HuH-7 (cell line): ENCODE measurements at regions not wholly inside any gene's neighbourhood (a gene's known extent, or its start where the extent isn't known, plus 50 kb on each side); places are given as distances from the start of the nearest gene placed in this dataset.
A peak's percentile ranks its signal among the peaks of the same experiment; 100 is the strongest.

Experiments
- DNase-seq: peaks from one replicate; pipeline ENCODE4 v3.0.0; 2011; ENCODE audit warnings: low spot score

DNA sequence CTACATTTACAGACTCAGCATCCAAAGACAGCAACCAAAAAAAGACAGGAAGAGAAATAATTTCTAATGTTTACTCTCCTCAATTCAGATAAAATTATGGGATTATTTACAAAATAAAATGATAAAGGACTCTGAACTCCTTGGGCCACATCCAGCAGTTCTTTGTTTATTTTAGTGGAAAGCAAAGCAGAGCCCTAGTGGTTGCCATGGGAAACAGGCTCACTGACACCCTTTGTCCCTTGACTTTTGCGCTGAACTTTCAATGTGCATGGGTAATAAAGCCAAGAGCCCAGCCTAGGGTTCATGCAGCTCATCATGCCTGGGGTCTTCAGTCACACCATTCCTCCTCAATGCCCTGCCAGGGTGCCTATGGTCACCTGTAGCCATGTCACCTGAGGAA lies 442.6 kb upstream of the IGFBP3 start:
- peak; percentile 25 for DNase-seq

DNA sequence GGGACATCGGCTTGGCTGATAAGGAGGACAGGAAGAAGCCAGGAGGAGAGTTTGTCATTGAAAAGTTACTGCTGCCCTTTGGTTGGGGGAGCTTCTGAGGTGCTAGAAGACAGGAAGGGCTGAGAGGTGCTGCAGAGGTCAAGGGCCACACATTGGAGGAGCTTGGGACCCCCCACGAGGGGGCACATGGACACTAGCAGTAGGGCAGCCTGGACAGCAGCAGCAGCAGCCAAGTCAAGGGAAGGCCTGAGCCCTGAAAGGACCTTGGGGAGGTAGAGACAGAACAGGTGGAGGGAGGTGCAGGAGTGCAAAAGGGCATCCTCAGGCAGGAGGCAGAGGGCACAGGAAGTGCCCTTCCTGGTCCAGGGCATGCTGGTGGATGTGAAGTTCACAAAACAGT lies 439.7 kb upstream of the IGFBP3 start:
- DNase-seq = no peak

DNA sequence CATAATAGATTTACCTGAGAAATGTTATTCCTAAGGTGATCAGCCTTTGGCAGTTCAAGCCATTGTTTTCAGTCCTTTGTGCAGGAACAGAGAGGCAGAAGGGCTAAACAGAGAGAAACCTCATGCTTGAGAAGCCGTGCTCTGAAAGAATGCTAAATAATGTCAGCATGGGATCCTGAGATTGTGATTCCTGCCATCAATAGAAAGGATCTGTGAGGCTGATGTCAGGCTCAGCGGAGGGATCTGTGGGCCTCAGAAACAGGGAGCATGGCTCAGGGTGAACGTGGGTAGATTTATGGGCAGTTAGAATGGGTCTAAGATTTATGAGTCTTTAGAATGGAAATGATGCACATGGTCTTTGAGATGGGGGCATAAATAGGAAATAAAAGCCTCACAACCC lies 439.2 kb upstream of the IGFBP3 start:
- DNase-seq = no peak

DNA sequence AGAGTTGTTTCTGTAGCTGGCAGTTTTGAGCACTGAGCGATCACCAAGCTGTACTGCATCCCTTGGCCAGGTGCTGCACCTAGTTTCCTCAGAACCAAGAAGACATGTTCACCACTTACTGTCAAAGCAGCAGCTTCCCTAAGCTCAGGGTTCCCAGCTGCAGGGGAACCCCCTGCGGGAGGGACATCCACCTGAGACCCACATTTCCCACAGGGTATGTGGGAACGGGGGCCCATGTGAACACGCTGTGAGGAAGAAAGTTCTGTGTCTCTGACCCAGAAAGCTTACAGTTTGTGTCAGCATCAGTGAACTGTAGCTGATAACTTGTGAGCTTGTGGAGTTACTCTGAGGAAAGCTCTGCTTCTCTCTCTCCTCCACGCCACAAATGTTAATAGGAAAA lies 436.8 kb upstream of the IGFBP3 start:
- no peak for DNase-seq

DNA sequence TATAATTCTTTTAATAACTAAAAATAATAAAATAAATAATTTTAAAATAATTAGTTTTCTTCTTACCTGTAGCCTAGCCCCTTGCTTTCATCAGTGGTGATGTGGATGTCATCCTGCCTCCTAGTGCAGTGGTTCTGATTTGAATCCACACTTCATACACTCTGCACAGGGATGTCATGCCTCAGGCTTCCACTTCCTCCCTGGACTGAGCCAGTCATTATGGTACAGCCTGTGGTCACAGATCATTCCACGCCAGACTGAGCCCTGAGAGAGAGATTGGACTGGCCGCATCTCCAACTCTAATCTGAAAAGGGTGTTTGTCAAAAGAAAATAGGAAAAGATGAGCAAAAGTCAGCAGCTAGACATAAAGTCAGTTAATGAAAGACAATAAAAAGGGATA lies 436.2 kb upstream of the IGFBP3 start:
- DNase-seq = no peak

DNA sequence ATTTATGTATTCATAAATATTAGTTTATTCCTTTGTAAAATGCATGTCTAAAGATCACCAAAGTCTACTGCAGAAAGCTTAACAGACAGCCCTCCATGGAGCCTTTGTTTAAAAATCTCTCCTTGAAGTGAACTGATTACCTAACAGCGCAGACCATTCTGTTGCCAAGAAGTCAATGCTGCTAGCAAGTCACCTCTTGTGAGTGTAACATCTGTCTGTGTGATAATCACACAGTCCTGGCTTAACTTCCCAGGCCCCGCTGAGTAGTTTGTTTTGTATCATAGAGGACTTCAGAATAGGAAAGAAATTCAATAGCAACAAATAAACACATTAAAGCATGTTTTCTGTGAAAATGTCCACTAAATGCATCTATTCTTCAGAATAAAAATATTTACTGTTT lies 435.3 kb upstream of the IGFBP3 start:
- DNase-seq = no peak

DNA sequence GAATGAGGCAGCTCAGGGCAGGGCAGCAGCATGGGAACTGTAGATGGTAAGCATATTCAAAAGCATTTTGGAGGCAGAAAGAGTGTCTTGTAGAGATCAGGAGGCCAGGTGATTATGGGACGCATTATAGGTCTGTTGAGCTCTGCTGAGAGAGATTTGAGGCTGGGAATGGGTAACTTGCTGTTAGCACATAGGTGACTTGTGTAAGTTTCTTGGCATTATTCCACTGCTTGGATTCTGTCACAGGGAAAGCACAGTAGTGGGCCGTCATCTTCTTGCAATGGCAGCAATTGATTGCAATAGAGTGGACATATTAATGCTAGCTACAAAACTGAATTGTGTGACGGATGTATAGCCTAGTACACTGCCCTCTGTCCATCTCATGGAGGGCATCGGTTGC lies 434.3 kb upstream of the IGFBP3 start:
- no peak for DNase-seq

DNA sequence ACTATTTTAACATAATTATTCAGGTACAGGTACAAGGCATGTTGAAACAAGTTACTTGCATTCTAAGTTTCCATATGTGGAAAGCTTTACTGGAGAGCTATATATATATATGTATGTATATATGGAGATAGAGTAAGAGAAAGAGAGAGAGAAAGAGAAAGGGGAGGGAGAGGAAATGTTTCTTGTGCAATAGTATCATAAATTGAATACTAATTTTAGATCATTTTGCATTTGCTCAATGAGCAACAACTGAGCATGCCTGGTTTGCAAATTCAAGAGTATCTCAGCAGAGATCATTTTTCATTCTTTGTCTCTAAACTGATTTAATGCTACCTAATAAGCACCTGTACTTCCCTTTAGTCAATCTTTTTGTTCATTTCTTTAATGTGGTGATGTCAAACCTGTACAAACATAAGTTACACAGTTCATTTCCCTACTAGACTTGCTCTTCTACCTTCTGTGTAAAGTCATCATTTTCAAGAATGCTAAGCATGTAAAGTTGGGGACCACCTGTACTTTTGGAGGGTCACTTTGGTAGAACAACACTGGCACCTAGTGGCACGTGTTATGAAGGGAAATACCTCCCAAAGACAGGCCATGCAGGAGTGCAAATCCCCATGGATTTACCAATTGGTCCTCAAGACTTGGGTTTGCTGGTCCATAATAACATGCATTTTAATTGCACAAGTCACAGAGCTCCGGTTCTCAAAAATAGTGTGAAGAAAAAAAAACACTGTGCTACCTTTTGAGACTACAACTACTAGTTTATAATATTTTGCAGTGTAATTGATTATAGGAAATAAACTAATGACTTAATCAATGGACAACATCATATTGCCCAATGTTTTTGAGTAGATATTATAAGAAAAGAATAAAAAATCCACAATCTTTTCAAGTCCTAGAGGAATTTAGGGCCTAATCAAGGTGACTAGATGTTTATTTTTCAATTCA lies 431.2 kb upstream of the IGFBP3 start:
- DNase-seq = peak; percentile 35

DNA sequence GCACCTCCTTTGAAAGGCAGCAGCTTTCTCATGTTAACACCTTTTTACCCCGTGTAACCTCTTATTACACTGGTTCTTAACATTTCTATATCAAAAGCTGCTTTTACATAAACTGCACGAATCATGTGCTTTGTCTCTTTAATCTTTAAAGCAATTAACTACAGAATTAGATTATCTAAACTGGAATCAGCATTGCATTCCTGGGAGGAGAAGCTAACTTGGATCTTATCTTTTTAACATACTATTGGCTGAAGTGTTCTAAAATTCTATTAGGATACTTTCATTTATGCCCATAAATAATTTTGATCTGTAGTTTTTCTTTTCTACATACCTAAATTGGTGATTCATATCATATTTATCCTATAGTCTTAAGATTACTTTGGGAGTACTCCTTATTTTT lies 428.4 kb upstream of the IGFBP3 start:
- DNase-seq = no peak

DNA sequence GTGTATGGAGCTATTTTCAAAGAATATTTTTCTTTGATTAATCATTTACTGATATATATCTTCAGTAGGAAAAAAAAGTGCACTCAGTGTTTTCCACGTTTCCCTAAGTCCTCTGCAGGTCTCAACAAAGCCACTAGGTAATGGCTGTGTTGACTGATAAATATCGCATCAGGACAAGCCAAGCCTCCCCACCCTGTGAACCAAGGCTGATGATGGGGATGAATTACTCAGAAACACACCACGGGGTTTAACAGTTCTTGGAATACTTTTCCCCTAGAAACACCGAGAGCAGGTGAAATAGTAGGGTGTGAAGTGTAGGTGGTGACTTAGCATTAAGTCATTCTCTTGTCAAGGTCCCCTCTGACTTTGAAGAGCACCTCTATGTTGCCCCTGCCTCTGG lies 423.5 kb upstream of the IGFBP3 start:
- DNase-seq = no peak

DNA sequence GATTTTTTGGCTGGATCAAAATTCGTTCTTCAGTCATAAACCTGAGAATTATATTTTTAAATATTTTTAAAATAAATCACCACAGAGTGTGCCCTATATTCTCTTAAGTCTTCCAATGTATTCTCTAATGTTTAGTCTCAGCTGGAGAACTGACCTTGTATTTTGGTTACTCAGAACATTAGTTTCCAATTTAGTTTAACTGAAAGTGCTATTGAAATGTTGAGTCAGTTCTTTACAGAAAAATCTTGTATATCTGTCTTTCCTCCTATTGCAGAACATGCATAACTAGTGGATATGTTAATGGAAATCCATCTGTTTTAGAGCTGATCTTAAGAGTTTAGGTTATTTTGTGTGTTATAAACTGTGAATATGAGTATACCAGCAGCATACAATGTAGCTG lies 422.7 kb upstream of the IGFBP3 start:
- DNase-seq = no peak

DNA sequence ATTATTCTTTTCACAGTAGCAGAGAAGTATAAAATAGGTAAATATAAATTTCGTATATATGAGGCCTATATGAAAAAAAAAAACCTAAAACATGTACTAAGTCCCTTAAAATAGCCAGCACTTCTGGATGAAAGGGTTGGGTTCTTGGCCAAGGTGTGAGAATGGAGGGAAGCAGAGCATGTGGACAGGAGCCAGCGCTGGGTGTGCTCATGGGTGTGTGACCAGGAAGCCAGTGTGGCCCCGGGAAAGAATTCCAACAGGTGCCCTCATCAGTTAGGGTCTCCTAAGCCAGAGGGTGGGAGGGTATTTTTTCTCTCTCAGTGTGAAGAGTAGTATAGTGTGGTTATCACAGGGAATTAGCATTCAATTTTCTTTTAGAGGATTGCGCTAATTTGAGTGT lies 401.9 kb upstream of the IGFBP3 start:
- DNase-seq = no peak

DNA sequence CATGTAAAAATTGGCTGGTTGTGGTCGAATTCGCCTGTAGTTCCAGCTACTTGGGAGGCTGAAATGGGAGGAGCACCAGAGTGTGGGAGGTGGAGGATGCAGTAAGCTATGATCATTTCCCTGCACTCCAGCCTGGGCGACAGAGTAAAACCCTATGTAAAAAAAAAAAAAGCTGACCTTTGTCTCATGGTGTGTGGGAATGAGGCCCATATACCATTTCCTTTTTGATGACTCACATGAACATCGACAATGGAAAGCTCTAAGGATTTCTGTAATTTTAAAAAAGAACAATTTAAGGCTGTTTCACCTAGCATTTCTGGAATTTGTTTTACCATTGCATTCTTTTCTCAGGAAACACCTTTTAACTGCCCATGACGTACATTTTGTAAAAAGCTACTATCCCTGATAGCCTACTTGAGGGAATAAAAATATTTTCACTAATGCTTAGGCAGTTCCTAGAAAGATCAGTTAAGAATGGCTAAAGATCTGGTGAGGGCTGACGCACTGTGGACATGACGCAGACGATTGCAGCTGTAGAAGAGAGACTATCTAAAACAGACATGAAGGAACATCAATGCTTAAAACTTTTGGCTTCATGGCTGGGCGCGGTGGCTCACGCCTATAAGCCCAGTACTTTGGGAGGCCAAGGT lies 400.6 kb upstream of the IGFBP3 start:
- DNase-seq = peak; percentile 20

DNA sequence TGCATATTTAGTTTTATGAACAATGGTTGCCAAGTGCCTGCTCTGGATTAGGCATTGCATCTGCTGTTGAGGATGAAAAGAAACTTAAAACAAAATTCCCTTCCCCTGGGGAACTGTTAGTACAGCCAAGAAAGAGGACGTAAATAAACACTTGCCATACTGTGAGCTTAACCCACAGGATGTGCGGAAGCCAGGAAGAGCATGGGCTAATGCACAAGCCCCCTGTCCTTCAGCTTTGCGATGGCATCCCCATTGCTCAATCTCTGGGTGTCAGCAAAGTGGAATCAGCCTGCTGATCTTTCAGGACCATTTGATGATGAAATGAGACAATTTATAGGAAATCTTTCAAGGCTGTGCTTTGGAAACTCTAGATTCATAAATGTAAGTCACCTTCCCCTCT lies 399.9 kb upstream of the IGFBP3 start:
- no peak for DNase-seq

DNA sequence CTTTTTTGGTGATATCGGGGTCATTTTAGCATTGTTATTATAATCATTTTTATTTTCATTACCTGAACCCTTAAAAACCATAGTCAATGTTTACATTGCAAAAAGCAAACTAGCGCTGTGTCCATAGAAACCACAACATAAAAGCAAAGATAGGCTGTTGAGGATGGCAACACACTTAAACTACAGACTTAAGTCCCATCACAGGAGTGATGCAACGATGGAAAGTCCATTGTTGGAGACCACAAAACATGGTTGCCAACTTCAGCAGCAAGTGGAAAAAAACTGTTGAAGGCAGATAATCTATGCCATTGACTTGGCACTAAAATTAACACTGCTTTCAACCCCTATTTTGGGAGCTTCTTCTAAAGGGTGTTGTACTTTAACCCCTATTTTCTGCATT lies 398.8 kb upstream of the IGFBP3 start:
- DNase-seq = no peak

DNA sequence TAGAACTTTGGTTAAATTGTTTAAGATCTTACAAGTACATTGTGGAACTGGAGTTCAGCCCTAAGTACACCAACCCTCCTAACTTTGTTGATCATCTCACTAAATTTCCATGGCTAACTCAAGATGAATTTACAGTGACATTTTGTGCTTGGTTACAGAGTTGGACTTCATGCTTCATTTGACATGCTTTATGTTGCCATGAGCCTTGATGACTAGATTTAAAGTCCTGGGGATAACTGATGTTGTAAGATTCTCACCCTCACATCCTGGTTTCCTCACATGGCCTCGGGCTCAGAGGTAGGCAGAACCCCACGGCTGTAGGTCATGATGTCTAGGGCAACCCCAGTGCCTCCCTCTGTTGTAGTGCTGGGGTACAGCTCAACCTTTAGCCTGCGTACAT lies 397.2 kb upstream of the IGFBP3 start:
- DNase-seq = no peak

DNA sequence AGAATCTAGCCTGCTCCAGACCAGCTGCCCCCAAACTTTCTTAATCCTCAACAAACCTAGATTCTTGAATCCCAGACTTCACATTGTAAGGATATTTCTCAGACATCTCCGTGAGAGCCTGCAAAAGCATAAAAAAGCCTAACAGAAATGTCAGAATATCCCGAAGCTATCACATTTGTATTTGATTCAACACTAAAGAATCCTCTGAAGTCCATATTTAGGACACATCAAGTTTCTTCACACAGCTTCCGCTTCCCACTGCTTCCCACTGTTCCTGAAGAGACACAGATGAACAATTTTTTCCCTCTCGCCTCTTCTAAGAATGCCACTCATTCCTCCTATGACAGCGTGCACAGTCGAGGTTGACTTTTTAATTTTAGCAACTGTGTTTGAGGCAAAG lies 396.2 kb upstream of the IGFBP3 start:
- DNase-seq = no peak

DNA sequence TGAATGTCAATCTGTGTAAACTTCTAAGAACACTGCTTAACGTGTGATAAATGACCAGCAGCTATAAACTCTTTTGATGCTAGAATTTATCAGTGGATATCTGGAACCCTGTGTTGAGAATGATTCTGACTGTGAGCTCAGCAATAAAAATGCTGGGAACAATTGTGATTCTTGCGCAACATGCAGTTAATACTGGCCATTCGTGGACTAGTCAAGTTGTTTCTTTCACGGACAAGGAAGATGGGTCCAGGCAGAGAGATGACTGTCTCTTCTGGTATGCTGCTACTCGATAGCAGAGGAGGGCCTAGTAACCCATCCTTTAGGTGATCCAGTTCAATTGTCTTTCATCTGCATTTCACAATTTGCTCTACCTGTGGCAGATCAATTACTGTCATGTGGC lies 394.8 kb upstream of the IGFBP3 start:
- DNase-seq = no peak

DNA sequence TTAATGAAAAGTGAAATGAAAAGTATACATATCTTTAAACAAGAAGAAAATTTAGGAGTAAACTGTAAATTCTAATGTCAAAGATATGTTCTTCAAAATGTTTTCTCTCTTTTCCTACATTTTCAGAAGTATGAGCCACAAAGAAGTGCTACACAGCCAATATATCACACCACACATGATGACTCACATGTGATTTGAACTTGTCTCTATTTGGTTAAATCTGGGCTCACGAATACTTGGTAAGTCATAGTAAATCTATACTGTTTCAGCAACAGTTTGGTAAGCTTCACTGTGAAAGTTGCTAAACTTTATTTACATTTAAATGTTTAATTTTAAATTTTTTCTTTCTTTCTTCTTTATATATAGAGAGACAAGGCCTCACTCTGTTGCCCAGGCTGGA lies 380.6 kb upstream of the IGFBP3 start:
- DNase-seq = no peak

DNA sequence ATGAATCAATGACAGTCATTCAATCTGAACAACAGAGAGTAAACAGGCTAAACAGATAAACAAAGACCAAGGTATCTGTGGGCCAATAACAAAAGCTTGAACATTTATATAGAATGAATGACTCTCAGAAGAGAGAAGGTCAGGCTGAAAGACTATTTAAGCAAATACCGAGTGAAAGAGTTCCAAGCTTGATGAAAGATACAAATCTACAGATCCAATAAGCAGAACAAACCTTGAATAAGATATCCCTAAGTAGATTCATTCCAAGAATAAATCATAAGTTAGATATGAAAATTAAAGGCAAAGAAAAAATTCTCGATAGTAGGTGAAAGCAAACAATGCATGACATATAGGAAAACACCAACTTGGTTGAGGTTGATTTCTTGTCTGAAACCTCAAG lies 376.4 kb upstream of the IGFBP3 start:
- DNase-seq = no peak

DNA sequence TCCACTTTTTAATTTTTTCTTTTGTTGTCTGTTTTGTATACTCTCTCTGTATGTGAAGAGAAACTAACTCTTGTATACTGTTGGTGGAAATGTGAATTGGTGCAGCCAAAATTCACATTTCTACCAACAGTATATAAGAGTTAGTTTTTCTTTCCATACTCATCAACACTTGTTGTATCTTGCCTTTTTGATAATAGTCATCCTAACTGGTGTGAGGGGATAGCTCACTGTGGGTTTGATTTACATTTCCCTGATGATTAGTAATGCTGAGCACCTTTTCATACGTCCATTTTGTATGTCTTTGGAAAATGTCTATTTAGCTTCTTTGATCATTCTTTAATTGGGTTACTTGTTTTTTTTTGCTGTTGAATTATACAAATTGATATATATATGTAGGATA lies 375.5 kb upstream of the IGFBP3 start:
- DNase-seq = no peak

DNA sequence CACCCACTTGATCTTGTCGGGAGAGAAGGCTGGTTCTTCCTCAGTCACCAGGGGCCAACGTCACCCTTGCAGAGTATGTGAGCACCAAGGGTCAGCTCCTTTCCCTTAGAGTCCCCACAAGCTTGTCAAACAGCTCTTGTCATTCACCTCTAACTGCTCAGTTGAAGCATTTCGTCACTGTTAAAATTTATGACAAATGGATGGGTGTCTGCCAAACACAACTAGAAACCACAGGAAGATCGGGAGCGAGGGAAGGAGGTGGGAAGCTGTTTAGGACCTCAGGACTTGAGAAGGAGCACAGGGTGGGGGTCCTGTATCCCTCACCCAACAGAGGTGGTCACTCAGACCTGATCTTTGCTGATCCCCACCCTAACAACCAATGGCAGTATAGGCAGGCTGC lies 373.3 kb upstream of the IGFBP3 start:
- no peak for DNase-seq

DNA sequence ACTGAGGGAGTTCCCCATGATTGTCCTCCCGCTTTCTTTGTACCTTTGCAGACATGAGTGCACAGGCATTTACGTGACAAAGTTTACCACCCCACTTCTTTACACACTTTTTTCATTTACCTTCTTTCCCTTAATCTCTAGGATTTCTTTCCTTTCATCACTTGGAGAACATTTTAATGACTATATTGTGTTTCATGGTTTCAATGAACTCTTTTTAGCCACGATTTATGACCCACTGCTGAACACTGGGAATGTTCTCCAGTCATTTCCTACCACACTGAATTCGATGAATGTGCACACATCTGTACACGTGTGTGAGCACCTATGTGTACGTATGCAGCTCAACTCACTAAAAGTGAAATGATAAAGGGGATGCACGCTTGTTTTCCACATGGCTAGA lies 371.7 kb upstream of the IGFBP3 start:
- DNase-seq = no peak
